Fibroblast of skin of back (primary cell): ENCODE measurements at regions not wholly inside any gene's neighbourhood (a gene's known extent, or its start where the extent isn't known, plus 50 kb on each side); places are given as distances from the start of the nearest gene placed in this dataset.
A peak's percentile ranks its signal among the peaks of the same experiment; 100 is the strongest.

ENCODE experiments used
- DNase-seq: peaks from one replicate; pipeline ENCODE4 v3.0.0-alpha.2; 2013

DNA sequence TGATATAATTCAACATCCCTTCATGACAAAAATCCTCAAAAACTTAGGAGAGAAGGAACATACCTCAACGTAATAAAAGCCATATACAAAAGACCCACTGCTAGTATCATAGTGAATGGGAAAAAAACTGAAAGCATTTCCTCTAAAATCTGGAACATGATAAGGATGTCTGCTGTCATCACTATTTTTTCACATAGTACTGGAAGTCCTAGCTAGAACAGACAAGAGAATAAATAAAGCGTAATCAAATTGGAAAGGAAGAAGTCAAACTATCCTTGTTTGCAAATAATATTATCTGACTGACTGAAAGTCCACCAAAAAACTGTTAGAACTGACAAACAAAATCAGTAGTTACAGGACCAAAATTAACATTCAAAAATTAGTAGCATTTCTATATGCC, 985.4 kb upstream of the AGA start:
- DNase-seq = no peak

DNA sequence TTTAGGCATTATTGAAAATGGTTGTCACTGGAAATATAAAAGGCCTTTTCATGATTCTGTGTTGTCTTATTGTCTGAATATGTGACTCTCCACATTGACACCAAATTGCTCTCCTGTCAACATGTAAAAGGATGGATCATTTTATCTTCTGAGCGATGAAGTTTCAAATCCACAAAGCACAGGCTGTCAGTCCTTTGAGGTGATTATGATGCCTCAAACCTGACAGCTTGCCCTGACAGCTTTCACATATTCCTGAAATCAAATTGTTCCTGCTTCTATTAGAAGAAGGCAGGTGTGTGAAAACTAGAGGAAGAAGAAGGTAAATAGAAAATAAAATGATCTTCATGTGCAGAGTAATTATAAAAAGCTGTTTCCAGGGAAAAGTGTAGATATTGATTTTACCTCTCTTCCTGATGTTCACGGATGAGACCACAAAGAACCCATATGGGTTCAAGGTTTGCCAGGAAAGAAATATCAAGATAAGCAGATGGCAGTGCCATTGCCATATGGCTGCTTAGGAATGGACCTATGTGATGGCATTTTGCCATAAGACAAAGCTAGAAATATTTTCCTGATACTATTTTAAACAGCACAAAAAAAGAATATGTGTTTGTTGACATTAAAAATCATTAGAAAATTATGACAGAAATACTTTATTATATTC, 1006.3 kb upstream of the AGA start:
- no peak for DNase-seq

DNA sequence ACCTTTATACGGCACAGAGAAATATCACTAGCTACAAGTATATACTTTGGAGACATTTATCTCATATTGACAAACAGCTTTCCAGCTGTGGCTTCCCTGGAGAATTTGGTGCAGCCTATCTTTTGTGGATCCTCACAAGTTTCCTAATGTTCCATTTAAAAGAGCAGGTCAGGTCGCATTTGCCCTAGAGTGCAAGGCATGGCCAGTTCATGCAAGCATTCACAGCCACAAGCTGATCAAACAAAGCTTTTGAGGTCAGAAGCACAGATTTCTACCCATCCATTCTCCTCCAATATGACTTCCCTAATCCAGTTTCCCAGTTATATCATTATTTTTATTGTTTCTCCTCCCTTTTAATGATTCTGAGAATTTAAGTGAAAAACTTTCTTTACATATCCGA, 1008.4 kb upstream of the AGA start:
- DNase-seq = no peak

GRCh38 chr4:178453057-178453456, 1010.8 kb upstream of the AGA start:
- DNase-seq = no peak

GRCh38 chr4:178457286-178457685, 1015.0 kb upstream of the AGA start:
- DNase-seq = no peak

DNA sequence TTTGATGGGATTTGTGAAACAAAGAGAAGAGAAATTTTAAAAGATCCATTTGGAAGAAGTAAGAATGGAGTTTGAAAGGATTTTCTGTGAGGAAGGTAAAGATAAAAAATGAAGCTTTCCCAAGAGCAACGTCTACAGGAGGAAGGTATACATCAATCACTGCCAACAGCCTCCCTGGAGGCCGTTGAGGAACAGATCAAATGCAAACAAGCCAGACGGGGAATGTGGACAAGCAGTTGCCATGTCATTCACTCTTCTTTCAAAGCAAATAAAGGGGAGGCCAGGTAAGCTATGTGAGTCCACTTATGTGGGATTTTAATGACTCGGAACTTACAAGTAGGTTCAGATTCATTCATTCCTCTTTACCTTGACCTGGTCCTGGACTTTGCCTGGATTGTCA, 1020.5 kb upstream of the AGA start:
- no peak for DNase-seq

DNA sequence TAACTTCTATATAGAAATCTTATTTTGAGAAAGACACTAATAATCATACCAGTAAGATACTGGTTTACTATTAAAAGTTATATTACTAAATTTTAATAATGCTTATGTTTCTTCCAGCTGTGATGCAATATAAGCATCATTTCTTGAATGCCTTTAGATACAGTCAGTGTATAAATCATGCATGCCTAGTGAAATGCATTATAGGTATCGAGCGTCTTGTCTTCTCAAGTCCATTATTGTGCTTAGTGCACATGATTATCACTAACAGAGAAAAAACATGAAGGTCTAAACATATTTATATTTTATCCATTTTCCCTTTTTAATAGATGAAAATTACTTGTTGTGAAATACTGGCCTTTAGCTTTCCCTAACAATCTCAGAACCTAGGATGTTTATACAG, 1021.5 kb upstream of the AGA start:
- no peak for DNase-seq

DNA sequence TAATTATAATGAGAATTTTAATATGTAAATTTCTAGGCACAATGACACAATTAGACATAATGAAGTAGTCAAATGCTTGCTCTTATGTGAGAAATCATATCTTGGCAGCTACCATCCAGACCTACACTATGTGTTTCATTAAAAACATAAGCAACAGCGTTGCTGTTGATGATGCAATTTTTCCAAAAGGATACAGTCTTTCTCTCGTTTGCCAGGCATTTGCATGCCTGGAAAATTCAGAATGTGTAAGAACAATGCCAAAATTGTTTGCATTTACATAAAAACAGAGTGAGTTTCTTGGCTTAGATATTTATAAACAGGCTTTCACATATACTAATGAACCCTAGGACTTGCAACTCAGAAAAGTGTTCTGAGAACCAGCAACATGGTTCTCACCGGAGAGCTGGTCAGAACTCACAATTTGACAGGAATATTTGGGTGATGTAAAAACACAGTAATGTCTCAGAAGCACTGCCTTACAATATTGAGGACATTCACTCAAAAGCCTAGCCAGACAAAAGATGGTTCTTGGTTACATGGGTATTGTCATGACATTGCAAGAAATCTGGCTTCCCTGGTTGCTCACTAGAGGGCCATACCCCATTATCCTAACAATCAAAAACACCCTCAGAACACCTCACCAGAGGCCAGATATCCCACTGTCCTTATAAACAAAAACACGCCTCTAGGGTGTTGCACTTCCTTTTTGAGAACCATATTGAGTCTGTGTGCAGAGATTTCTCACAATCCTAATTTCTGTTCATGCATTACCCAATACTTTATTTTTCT, 1029.0 kb upstream of the AGA start:
- no peak for DNase-seq

- DNase-seq = no peak
Measured at GRCh38 chr4:178471994-178472393, 1029.8 kb upstream of the AGA start.

GRCh38 chr4:178480105-178480504, 1037.9 kb upstream of the AGA start:
- DNase-seq = no peak

DNA sequence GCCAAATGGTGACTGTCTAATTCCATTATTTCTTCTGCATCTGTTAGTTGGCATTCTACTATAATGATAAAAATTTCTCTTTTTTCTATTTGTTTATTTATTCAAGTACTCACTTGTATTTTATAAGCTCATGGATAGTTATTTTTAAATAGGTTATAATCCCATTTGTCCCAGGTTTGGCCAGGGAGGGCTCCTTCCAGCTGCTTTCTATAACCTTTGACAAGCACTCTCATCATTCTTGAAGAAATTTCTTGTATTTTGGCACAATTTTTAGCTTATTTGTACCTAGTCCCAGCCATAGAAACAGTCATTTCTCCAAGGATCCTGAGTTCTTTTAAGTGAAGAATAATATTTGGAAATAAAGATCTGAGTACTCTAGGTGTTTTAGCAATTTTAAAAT, 1038.6 kb upstream of the AGA start:
- DNase-seq = no peak

GRCh38 chr4:178481564-178481963, 1039.3 kb upstream of the AGA start:
- no peak for DNase-seq

- DNase-seq = no peak
Measured at GRCh38 chr4:178523038-178523437, 1080.8 kb upstream of the AGA start.

GRCh38 chr4:178535939-178536579, 1093.8 kb upstream of the AGA start:
- no peak for DNase-seq

DNA sequence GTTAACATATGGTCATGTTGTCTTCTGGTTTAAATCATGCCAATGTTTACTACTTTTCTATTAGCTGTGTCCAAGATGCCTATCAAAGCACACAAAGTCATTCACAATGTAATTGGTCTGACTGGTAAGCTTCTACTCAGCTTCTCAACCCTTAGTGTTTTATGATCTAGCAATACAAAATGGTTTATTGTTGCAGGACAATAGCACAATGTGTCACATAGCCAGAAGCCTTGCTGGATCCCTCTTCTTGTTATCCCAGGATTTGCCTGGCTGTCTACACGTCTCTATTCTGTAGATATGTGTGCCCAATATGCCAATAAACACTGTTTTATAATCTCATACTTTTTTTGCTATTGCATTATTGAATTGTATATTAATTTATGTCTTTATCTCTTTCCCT, 1111.0 kb upstream of the AGA start:
- DNase-seq = no peak

DNA sequence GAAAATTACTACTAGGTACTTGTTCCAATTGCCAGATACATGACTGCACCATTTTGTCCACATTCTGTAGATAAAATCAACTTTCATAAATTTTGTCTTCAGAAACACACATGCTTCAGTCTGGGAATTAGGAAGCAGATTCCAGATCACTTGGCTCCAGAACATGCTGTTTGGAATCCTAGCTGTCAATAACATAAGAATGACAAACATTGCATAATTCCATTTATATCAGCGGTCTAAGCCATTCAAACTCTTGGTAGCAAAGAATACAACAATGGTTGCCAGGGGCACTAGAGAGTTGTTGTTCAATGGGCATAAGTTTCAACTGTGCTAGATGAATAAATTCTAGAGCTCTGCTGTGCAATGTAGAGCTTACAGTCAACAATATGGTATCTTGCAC, 1112.1 kb upstream of the AGA start:
- DNase-seq = no peak

- DNase-seq = no peak
Measured at GRCh38 chr4:178556796-178557195, 1114.6 kb upstream of the AGA start.

- DNase-seq = no peak
Measured at GRCh38 chr4:178577933-178578332, 1135.7 kb upstream of the AGA start.

DNA sequence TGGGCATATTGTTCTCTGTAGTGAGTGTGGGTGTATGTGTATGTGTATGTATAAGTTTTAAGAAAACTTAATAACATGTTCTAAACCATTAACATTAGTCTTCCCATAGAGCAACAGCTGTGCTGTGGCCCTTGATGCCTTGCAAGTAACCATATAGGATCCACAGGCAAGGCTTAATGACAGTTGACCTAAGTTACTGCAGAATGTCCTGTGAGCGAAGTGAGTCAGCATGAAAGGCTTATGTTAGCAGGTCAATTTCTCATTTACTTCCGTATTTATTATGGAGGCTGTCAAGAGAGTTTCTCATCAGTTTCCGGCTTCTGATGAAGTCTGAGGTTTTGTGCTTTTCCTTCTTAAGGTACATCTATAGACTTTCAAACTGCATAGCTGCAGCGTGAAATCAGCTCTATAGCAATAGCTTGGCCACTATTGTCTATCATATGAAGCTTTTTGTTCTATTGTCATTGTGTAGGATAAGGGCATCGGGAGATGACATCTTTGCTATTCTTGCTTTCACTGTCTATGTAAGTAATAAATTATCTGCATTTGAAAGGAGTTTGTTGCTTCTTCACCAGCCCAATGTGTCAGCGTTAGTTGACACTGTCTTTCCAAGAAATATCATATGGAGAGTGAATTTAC, 1153.4 kb upstream of the AGA start:
- no peak for DNase-seq

DNA sequence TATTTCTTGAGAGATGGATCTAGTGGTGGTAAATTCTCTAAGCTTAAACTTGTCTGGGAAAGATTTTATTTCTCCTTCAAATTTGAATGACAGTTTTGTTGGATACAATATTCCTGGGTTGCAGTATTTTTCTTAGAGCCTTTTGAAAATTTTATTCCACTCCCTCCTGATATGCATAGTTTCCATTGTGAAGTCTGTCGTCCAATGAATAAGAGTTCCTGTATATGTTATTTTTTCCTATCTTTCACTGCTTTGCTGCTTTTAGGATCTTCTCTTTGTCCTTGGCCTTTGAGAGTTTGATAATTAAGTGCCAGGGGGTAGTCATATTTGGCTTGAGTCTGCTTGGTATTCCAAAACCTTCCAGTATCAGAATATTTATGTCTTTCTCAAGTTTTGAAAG, 1156.4 kb upstream of the AGA start:
- no peak for DNase-seq

- no peak for DNase-seq
Measured at GRCh38 chr4:178599521-178599920, 1157.3 kb upstream of the AGA start.

- DNase-seq = peak; percentile 11
Measured at GRCh38 chr4:178602833-178603232, 1160.6 kb upstream of the AGA start.

GRCh38 chr4:178611062-178611461, 1168.8 kb upstream of the AGA start:
- DNase-seq = no peak

GRCh38 chr4:178612733-178613132, 1170.5 kb upstream of the AGA start:
- DNase-seq = no peak
